NCI-H1930 (cell line): ENCODE measurements at regions not wholly inside any gene's neighbourhood (a gene's known extent, or its start where the extent isn't known, plus 50 kb on each side); places are given as distances from the start of the nearest gene placed in this dataset.
"Not testable (repeated sequence)": the region's sequence is repeated elsewhere in the genome, so short reads cannot be mapped to it uniquely, and the experiment has no call there.

ENCODE experiments used
- DNase-seq, 2 experiments: peaks; one replicate each; lab custom pipeline; 2025; lab: John Stamatoyannopoulos, UW

GRCh38 chr6:1002989-1003388, 308.9 kb upstream of the FOXQ1 start:
- no peak for DNase-seq

- DNase-seq: no peak
Observed at GRCh38 chr6:1001655-1002349, 308.9 kb upstream of the EXOC2 start.

- DNase-seq: no peak
Observed at GRCh38 chr6:999552-999951, 306.6 kb upstream of the EXOC2 start.

- DNase-seq: no peak
Observed at GRCh38 chr6:998551-998950, 305.6 kb upstream of the EXOC2 start.

GRCh38 chr6:996271-996852, 303.4 kb upstream of the EXOC2 start:
- DNase-seq: no peak

GRCh38 chr6:991192-991591, 298.3 kb upstream of the EXOC2 start:
- no peak for DNase-seq

- no peak for DNase-seq
Observed at GRCh38 chr6:984031-984430, 291.1 kb upstream of the EXOC2 start.

- DNase-seq: no peak
Observed at GRCh38 chr6:978937-979685, 286.2 kb upstream of the EXOC2 start.

GRCh38 chr6:977226-977625, 284.3 kb upstream of the EXOC2 start:
- DNase-seq: not testable (repeated sequence)

GRCh38 chr6:971981-972640, 279.2 kb upstream of the EXOC2 start:
- no peak for DNase-seq

- DNase-seq: no peak
Observed at GRCh38 chr6:968791-969190, 275.9 kb upstream of the EXOC2 start.

GRCh38 chr6:967701-968100, 274.8 kb upstream of the EXOC2 start:
- DNase-seq: no peak

GRCh38 chr6:965343-965742, 272.4 kb upstream of the EXOC2 start:
- no peak for DNase-seq

- no peak for DNase-seq
Observed at GRCh38 chr6:963456-963855, 270.5 kb upstream of the EXOC2 start.

- DNase-seq: no peak
Observed at GRCh38 chr6:961407-961960, 268.5 kb upstream of the EXOC2 start.

- no peak for DNase-seq
Observed at GRCh38 chr6:960356-960755, 267.4 kb upstream of the EXOC2 start.

- DNase-seq: no peak
Observed at GRCh38 chr6:958488-958887, 265.5 kb upstream of the EXOC2 start.

GRCh38 chr6:951399-952181, 258.7 kb upstream of the EXOC2 start:
- DNase-seq: no peak

- no peak for DNase-seq
Observed at GRCh38 chr6:947235-947934, 254.4 kb upstream of the EXOC2 start.

- DNase-seq: no peak
Observed at GRCh38 chr6:946546-946945, 253.6 kb upstream of the EXOC2 start.
